Upper lobe of left lung (tissue), 4 donors: ENCODE measurements at regions not wholly inside any gene's neighbourhood (a gene's known extent, or its start where the extent isn't known, plus 50 kb on each side); places are given as distances from the start of the nearest gene placed in this dataset.

Source experiments
- POLR2A ChIP-seq, 4 donors: fragments of 450-650 bp; IDR thresholded peaks; one replicate each; pipeline ENCODE4 v1.5.1; 2016 to 2017; ENCODE audit warnings: antibody characterized with exemption in 4 of 4, mild to moderate bottlenecking in 2 of 4
- TF ChIP-seq, protein P1 (sequence below), 6 experiments: fragments of 450-650 bp in 4 of 6; fragments of 200-600 bp in 2 of 6; sonication (generic) in 2 of 6; IDR thresholded peaks; one replicate each; pipeline ENCODE4 v1.5.1; 2016 to 2019; ENCODE audit warnings: antibody characterized with exemption in 6 of 6

DNA sequence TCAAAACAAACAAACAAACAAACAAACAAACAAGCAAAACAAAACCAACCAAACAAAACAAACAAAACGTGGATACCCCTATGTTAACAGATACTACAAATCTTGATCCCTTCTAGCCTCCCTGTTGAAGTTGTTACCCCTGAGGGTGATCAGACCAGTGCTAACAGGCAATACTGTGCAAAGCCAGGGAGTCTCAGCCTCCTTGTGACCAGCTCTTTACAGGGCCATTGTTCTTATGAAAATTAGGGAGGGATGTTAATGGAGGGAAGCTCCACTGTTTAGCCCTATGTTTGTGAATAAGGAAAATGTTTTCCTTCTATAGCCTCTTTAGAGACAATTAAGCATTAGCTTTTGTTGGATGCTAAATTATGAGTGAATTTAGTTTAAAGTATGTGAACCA lies 1072.1 kb upstream of the WWC1 start:
- TF ChIP-seq POLR2A (IDR thresholded peaks at IDR 0.05) = no peak
- TF ChIP-seq, protein P1, sequence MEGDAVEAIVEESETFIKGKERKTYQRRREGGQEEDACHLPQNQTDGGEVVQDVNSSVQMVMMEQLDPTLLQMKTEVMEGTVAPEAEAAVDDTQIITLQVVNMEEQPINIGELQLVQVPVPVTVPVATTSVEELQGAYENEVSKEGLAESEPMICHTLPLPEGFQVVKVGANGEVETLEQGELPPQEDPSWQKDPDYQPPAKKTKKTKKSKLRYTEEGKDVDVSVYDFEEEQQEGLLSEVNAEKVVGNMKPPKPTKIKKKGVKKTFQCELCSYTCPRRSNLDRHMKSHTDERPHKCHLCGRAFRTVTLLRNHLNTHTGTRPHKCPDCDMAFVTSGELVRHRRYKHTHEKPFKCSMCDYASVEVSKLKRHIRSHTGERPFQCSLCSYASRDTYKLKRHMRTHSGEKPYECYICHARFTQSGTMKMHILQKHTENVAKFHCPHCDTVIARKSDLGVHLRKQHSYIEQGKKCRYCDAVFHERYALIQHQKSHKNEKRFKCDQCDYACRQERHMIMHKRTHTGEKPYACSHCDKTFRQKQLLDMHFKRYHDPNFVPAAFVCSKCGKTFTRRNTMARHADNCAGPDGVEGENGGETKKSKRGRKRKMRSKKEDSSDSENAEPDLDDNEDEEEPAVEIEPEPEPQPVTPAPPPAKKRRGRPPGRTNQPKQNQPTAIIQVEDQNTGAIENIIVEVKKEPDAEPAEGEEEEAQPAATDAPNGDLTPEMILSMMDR (IDR thresholded peaks at IDR 0.05) = no peak
